H54 (cell line): ENCODE measurements at regions not wholly inside any gene's neighbourhood (a gene's known extent, or its start where the extent isn't known, plus 50 kb on each side); places are given as distances from the start of the nearest gene placed in this dataset.

Experiments
- DNase-seq: peaks from one replicate; pipeline ENCODE4 v3.0.0; 2011; ENCODE audit warnings: low spot score, mixed read lengths; ENCODE audit not compliant: insufficient read length
- FAIRE-seq: peaks from 3 replicates; lab custom pipeline; 2011; peaks lifted over from hg19 to GRCh38; lab: Jason Lieb, UNC
- POLR2A ChIP-seq: IDR thresholded peaks from 2 replicates; pipeline ENCODE4 v1.6.1; 2011; ENCODE audit warnings: low read depth, mild to moderate bottlenecking, low read length

- no peak for FAIRE-seq
- no peak for TF ChIP-seq POLR2A
Observed at GRCh38 chr15:47429376-47429775, 287.9 kb upstream of the SEMA6D start.

GRCh38 chr15:47431501-47431900 lies 285.8 kb upstream of the SEMA6D start:
- TF ChIP-seq POLR2A = no peak
- no peak for FAIRE-seq
- no peak for DNase-seq

More at GRCh38 chr15:47429376-47429775, 287.9 kb upstream of the SEMA6D start:
- no peak for DNase-seq

GRCh38 chr15:47432826-47433225 lies 284.5 kb upstream of the SEMA6D start:
- FAIRE-seq (no peak), DNase-seq (no peak)
- TF ChIP-seq POLR2A = no peak

GRCh38 chr15:47434596-47434995 lies 282.7 kb upstream of the SEMA6D start:
- FAIRE-seq = no peak
- no peak for DNase-seq
- TF ChIP-seq POLR2A = no peak

- DNase-seq (no peak), FAIRE-seq (no peak)
- no peak for TF ChIP-seq POLR2A
Observed at GRCh38 chr15:47437491-47437890, 279.8 kb upstream of the SEMA6D start.

- DNase-seq (no peak), FAIRE-seq (no peak)
- TF ChIP-seq POLR2A = no peak
Observed at GRCh38 chr15:47439146-47440111, 277.9 kb upstream of the SEMA6D start.

GRCh38 chr15:47442371-47442770 lies 274.9 kb upstream of the SEMA6D start:
- TF ChIP-seq POLR2A = no peak
- DNase-seq = no peak
- no peak for FAIRE-seq

- no peak for TF ChIP-seq POLR2A
- FAIRE-seq (no peak), DNase-seq (no peak)
Observed at GRCh38 chr15:47443839-47444238, 273.5 kb upstream of the SEMA6D start.

- FAIRE-seq (no peak), DNase-seq (no peak)
- no peak for TF ChIP-seq POLR2A
Observed at GRCh38 chr15:47445723-47446392, 271.4 kb upstream of the SEMA6D start.

- TF ChIP-seq POLR2A = no peak
- DNase-seq (no peak), FAIRE-seq (no peak)
Observed at GRCh38 chr15:47460795-47461573, 256.3 kb upstream of the SEMA6D start.

GRCh38 chr15:47461652-47462141 lies 255.6 kb upstream of the SEMA6D start:
- TF ChIP-seq POLR2A = no peak
- FAIRE-seq = no peak
- DNase-seq = no peak

GRCh38 chr15:47466357-47466756 lies 250.9 kb upstream of the SEMA6D start:
- no peak for DNase-seq
- FAIRE-seq = no peak
- TF ChIP-seq POLR2A = no peak

- no peak for TF ChIP-seq POLR2A
- no peak for FAIRE-seq
Observed at GRCh38 chr15:47470983-47471382, 246.3 kb upstream of the SEMA6D start.

More at GRCh38 chr15:47470983-47471382, 246.3 kb upstream of the SEMA6D start:
- no peak for DNase-seq
